K562 (cell line): ENCODE measurements at regions not wholly inside any gene's neighbourhood (a gene's known extent, or its start where the extent isn't known, plus 50 kb on each side); places are given as distances from the start of the nearest gene placed in this dataset.

ENCODE experiments used
- ATAC-seq: fragments of 200-7000 bp; cut with Tn5 transposase; 3 replicates; pipeline ENCODE4 v1.9.1; 2020; ENCODE audit warnings: moderate library complexity
- BruUV-seq: library from RNA; stranded (reverse); fragments of 400-500 nt; replicated peaks from 2 replicates; lab custom pipeline; 2021; lab: Mats Ljungman, UMichigan
- CTCF ChIA-PET: fragments of 300-600 bp; formaldehyde crosslinking; extraction: SDS; loops from one replicate; lab custom pipeline; 2021; ENCODE audit warnings: low intra/inter-chr PET ratio; lab: Yijun Ruan, JAX
- POLR2A ChIA-PET: fragments of 300-600, 350-650 bp; sonication (Branson Sonifier 250); formaldehyde crosslinking; extraction: SDS; loops from one replicate; lab custom pipeline; 2021; ENCODE audit warnings: antibody characterized with exemption, inconsistent platforms; lab: Yijun Ruan, JAX
- DNase-seq, 4 experiments: peaks; one replicate each; pipeline versions ENCODE4 v3.0.0 to v3.0.0-alpha.2; 2011 to 2018; ENCODE audit warnings: low spot score in 3 of 4, mixed read lengths in 3 of 4; ENCODE audit errors: extremely low read depth in 1 of 4
- FAIRE-seq: peaks from 2 replicates; lab custom pipeline; 2011; peaks lifted over from hg19 to GRCh38; lab: Jason Lieb, UNC
- H2AFZ ChIP-seq: 2 replicates; pipeline ENCODE4 v1.6.0; 2011; ENCODE audit warnings: low read depth, low read length, control low read depth, inconsistent platforms
- H3K27ac ChIP-seq: fragments of 200-600 bp; 3 replicates; pipeline ENCODE4 v1.8.0; 2011; ENCODE audit warnings: low read depth, mild to moderate bottlenecking, control low read depth, inconsistent platforms, low read length, moderate library complexity, mixed read lengths; ENCODE audit errors: extremely low read depth
- H3K27me3 ChIP-seq, 2 experiments: fragments of 300-600 bp in 1 of 2; 2 replicates in 1 of 2; 3 replicates in 1 of 2; pipeline versions ENCODE4 v1.6.0 to v1.8.0; 2011; ENCODE audit warnings: inconsistent platforms in 2 of 2, low read length in 2 of 2, mild to moderate bottlenecking in 1 of 2, mixed read lengths in 1 of 2, moderate library complexity in 1 of 2; ENCODE audit not compliant: control insufficient read depth in 2 of 2, insufficient read depth in 2 of 2
- H3K36me3 ChIP-seq: fragments of 300-600 bp; 3 replicates; pipeline ENCODE4 v1.8.0; 2011; ENCODE audit warnings: mild to moderate bottlenecking, low read length, inconsistent platforms; ENCODE audit not compliant: control insufficient read depth, insufficient read depth
- H3K4me1 ChIP-seq, 2 experiments: fragments of 200-600 bp in 1 of 2; replicated peaks in 1 of 2; 2 replicates in 1 of 2; 3 replicates in 1 of 2; pipeline versions ENCODE4 v1.5.1 to v1.8.0; 2011; ENCODE audit warnings: inconsistent platforms in 2 of 2, low read length in 2 of 2, mild to moderate bottlenecking in 1 of 2, mixed read lengths in 1 of 2, moderate library complexity in 1 of 2; ENCODE audit not compliant: control insufficient read depth in 2 of 2, insufficient read depth in 2 of 2
- H3K4me2 ChIP-seq: 2 replicates; pipeline ENCODE4 v1.6.1; 2011; ENCODE audit warnings: low read length, control low read depth, inconsistent platforms, mixed read lengths; ENCODE audit not compliant: insufficient read depth
- H3K4me3 ChIP-seq: fragments of 200-600 bp; sonication (generic), shearing (Covaris generic); 2 replicates; pipeline ENCODE4 v1.5.1; 2016; ENCODE audit warnings: control low read depth, inconsistent platforms
- H3K79me2 ChIP-seq: fragments of 200-600 bp; 3 replicates; pipeline ENCODE4 v1.8.0; 2011; ENCODE audit warnings: low read length, inconsistent platforms; ENCODE audit not compliant: control insufficient read depth, insufficient read depth
- H3K9ac ChIP-seq, 2 experiments: 2 replicates each; pipeline versions ENCODE4 v1.6.0 to v1.6.1; 2011; ENCODE audit warnings: low read depth in 2 of 2, low read length in 2 of 2, control low read depth in 1 of 2, inconsistent platforms in 1 of 2, mild to moderate bottlenecking in 1 of 2, mixed read lengths in 1 of 2; ENCODE audit not compliant: insufficient read depth in 1 of 2
- H3K9me1 ChIP-seq: one replicate; pipeline ENCODE4 v1.6.0; 2011; ENCODE audit warnings: inconsistent platforms, mild to moderate bottlenecking, low read length, moderate library complexity; ENCODE audit not compliant: control insufficient read depth, insufficient read depth
- H3K9me3 ChIP-seq: replicated peaks from 2 replicates; pipeline ENCODE4 v1.5.1; 2011; ENCODE audit warnings: low read depth, low read length, inconsistent platforms; ENCODE audit not compliant: control insufficient read depth, insufficient read depth
- H4K20me1 ChIP-seq: replicated peaks from 2 replicates; pipeline ENCODE4 v1.6.1; 2011; ENCODE audit warnings: low read length, inconsistent platforms, mixed read lengths; ENCODE audit not compliant: control insufficient read depth, insufficient read depth
- ELF4 ChIP-seq: fragments of 450-650 bp; formaldehyde crosslinking; IDR thresholded peaks from 2 replicates; pipeline ENCODE4 v1.4.0; 2022; ENCODE audit warnings: missing genetic modification characterization
- HIVEP1 ChIP-seq: fragments of 250-450 bp; sonication (Bioruptor Pico); IDR thresholded peaks from 2 replicates; pipeline ENCODE4 v1.4.0; 2020; ENCODE audit warnings: mild to moderate bottlenecking
- MBD2 ChIP-seq: sonication (generic); IDR thresholded peaks from 2 replicates; pipeline ENCODE4 v1.6.1; 2016; ENCODE audit warnings: low read depth, borderline replicate concordance
- MYBL2 ChIP-seq, 2 experiments: fragments of 450-650 bp in 1 of 2; sonication (generic) in 1 of 2; formaldehyde crosslinking in 1 of 2; IDR thresholded peaks; 2 replicates each; pipeline versions ENCODE4 v1.6.1 to v1.8.1; 2017 to 2022; ENCODE audit warnings: borderline replicate concordance in 1 of 2, inconsistent platforms in 1 of 2, low read depth in 1 of 2, mild to moderate bottlenecking in 1 of 2, missing genetic modification reagents in 1 of 2, moderate library complexity in 1 of 2
- NCOA2 ChIP-seq, 2 experiments: fragments of 450-650 bp; IDR thresholded peaks; 2 replicates each; pipeline ENCODE4 v1.6.1; 2018; ENCODE audit warnings: mild to moderate bottlenecking in 2 of 2, moderate library complexity in 1 of 2; ENCODE audit not compliant: partially characterized antibody in 2 of 2
- NFRKB ChIP-seq: fragments of 450-650 bp; IDR thresholded peaks from 2 replicates; pipeline ENCODE4 v1.6.1; 2016; ENCODE audit warnings: low read depth
- ZBTB17 ChIP-seq: fragments of 450-650 bp; formaldehyde crosslinking; IDR thresholded peaks from 2 replicates; pipeline ENCODE4 v1.4.0; 2020; ENCODE audit warnings: mild to moderate bottlenecking
- ZNF57 ChIP-seq: fragments of 450-650 bp; formaldehyde crosslinking; IDR thresholded peaks from 2 replicates; pipeline ENCODE4 v1.4.0; 2020; ENCODE audit warnings: mild to moderate bottlenecking, moderate library complexity
- WGBS: fragments of 100-300 bp; shearing (Covaris generic); methylation state at CpG from one replicate; pipeline ENCODE4 v1.1.6; 2016; ENCODE audit warnings: low coverage, mixed read lengths; ENCODE audit not compliant: insufficient coverage; ENCODE audit errors: missing lambda C conversion rate; 5-methylcytosine and 5-hydroxymethylcytosine counted together
- in situ Hi-C: fragments of 300-500 bp; cut with MboI; formaldehyde crosslinking; loops from 4 replicates; pipeline ENCODE4 v1.15.0; 2018; ENCODE audit warnings: inconsistent platforms, mixed read lengths
- intact Hi-C: fragments of 100-400 bp; cut with micrococcal nuclease; formaldehyde crosslinking; loops from 2 replicates; pipeline ENCODE4 v1.14.2; 2022
- TF ChIP-seq, protein P1 (sequence below): fragments of 150-350 bp; conservative IDR thresholded peaks from 2 replicates; pipeline ENCODE4 v1.6.1; 2014; ENCODE audit warnings: low read length

- TF ChIP-seq, protein P1, sequence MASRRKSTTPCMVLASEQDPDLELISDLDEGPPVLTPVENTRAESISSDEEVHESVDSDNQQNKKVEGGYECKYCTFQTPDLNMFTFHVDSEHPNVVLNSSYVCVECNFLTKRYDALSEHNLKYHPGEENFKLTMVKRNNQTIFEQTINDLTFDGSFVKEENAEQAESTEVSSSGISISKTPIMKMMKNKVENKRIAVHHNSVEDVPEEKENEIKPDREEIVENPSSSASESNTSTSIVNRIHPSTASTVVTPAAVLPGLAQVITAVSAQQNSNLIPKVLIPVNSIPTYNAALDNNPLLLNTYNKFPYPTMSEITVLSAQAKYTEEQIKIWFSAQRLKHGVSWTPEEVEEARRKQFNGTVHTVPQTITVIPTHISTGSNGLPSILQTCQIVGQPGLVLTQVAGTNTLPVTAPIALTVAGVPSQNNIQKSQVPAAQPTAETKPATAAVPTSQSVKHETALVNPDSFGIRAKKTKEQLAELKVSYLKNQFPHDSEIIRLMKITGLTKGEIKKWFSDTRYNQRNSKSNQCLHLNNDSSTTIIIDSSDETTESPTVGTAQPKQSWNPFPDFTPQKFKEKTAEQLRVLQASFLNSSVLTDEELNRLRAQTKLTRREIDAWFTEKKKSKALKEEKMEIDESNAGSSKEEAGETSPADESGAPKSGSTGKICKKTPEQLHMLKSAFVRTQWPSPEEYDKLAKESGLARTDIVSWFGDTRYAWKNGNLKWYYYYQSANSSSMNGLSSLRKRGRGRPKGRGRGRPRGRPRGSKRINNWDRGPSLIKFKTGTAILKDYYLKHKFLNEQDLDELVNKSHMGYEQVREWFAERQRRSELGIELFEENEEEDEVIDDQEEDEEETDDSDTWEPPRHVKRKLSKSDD = no peak
- TF ChIP-seq NCOA2 (IDR thresholded peaks at IDR 0.05; ENCODE audit: partially characterized antibody in 2 of 2) (no peak), HIVEP1 (CRISPR knock-in tag) (no peak), NFRKB (no peak)
Observed at GRCh38 chr11:110971140-110971539, 258.9 kb upstream of the ARHGAP20 start (continued).

- no peaks in the 10 kb centered on the region for H4K20me1 ChIP-seq
- H3K27ac ChIP-seq = no peak overlapping the region
- FAIRE-seq (no peak), ATAC-seq (no peak), DNase-seq (no peak)
- no TSS peak for BruUV-seq
- POLR2A ChIA-PET = no interaction called here
- no peaks in the 10 kb centered on the region for H3K27me3 ChIP-seq
- H3K4me3 ChIP-seq = no peak overlapping the region
- in situ Hi-C loops = no loop called here
- H3K36me3 ChIP-seq = no peaks in the 10 kb centered on the region
- H3K4me2 ChIP-seq = no peak overlapping the region
- WGBS = 0% methylated on average over 4 of the region's 4 CpGs
- no peak overlapping the region for H3K9ac ChIP-seq
- CTCF ChIA-PET = no interaction called here
- no peaks in the 10 kb centered on the region for H3K4me1 ChIP-seq
- intact Hi-C loops = no loop called here
- no peaks in the 10 kb centered on the region for H3K79me2 ChIP-seq
- no peaks in the 10 kb centered on the region for H3K9me1 ChIP-seq
- H3K9me3 ChIP-seq = no peaks in the 10 kb centered on the region
- H2AFZ ChIP-seq = no peak overlapping the region
- no peak for TF ChIP-seq ZBTB17
- no peak for TF ChIP-seq ZNF57
- no peak for TF ChIP-seq ELF4
- no peak for TF ChIP-seq MYBL2 (IDR thresholded peaks at IDR 0.05; ENCODE audit: low read depth)
- TF ChIP-seq MYBL2 (CRISPR knock-in tag; IDR thresholded peaks at IDR 0.05; ENCODE audit: borderline replicate concordance) = no peak
- no peak for TF ChIP-seq MBD2
- TF ChIP-seq, all 486 proteins: peak for 0
Observed at GRCh38 chr11:110968348-110969062, 256.3 kb upstream of the ARHGAP20 start.
